Stimulated activated CD8-positive, alpha-beta memory T cell treated with anti-CD3 and anti-CD28 coated beads, Interleukin-15, amount 100 ng/mL, for 24 hours (primary cell): ENCODE measurements at regions not wholly inside any gene's neighbourhood (a gene's known extent, or its start where the extent isn't known, plus 50 kb on each side); places are given as distances from the start of the nearest gene placed in this dataset.
"Not testable (repeated sequence)": the region's sequence is repeated elsewhere in the genome, so short reads cannot be mapped to it uniquely, and the experiment has no call there.

Experiments used
- DNase-seq: peaks from one replicate; pipeline ENCODE4 v3.0.0-alpha.2; 2020; ENCODE audit warnings: low read depth

DNA sequence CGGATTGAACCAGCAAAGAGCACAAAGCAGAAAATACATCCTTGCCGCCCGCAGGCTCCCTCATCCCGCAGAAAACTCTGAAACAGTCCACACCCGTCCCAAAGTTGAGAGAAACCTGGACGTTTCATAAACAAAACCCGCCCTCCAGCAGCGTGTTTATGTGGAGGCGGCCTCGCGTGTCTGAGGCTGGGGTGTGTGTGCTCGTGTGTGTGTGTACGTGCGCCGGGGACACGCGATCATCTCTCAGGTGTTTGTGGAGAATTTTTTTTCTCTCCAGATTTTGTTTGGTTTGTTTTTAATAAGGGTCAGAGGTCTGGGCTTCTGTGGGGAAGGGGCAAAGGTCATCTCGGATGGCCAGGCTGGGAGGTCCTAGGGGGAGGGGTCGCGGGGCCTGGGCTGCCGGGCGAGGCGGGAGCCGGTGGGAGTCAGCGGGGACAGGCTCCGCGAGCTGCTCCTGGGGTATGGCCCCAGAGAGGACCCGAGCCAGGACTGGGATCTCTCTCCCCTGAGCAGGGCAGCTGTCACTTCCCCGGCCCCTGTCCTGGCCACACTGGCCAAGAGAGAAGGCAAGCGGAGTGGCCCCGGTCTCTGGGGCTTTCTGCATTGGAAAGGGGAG is 206.4 kb downstream of the C9orf50 start:
- DNase-seq = no peak

DNA sequence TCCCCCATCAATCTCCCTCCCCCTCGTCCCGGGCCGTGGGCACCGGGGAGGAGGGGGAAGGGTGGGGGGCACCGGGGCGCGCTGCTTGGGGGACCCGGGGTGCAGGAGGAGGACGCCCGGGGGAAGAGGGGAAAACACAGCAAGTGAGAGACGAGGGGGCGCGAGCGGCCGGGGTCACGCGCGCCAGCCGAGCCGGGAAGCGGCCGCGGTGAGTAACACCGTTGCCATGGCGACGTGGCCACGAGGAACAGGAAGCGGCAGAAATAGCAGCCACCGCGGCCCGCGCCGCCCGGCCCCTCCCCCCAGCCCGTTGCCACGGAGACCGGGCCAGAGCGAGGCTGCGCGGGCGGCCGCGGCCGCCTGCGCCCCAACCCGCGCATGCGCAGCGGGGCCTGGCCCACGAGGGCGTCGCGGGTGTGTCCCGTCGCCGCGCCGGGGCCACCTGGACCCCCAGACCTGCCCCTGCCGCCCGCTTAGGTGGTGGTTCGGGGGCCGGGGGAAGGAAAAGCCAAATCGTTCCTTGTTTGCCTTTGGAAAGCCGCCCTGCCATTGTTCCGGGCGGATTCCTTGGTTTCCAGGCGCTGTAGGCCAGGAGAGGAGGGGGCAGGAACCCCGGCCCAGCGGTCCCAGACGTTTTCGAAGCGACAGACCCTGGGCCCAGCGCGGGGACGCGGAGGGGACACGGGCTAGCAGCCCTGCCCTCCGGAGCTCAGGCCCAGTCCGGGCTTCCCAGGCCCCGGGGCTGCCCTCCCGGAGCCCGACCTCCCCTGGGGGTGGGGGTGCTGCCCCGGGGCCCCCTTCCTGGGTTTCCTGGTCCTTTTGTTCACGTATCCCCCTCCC is 207.1 kb downstream of the C9orf50 start:
- DNase-seq = peak; percentile 100

GRCh38 chr9:129412814-129413536 is 207.9 kb downstream of the C9orf50 start:
- DNase-seq = no peak

DNA sequence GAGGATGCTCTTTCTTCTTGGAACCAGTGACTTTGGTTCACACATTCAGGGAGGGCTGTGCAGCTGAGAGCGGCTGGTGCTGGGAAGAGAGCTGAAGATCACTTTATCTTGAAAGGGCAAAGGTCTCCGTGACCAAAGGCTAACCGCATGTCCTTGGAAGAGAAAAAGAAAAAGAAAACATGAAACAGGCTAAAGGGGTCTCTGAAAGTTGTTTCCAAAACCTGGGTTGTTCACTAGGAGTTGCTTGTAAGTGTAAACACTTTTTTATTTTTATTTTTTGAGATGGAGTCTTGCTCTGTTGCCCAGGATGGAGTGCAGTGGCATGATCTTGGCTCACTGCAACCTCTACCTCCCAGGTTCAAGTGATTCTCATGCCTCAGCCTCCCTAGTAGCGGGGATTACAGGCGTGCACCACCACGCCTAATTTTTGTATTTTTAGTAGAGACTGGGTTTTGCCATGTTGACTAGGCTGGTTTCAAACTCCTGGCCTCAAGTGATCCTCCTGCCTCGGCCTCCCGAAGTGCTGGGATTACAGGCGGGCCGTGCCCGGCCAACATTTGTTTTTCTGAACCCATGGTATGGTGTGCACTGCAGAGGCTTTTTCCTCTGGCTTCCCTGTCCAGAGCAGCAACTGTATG is 208.6 kb downstream of the C9orf50 start:
- not testable (repeated sequence) for DNase-seq

GRCh38 chr9:129411501-129412175 is 209.3 kb downstream of the C9orf50 start:
- no peak for DNase-seq

GRCh38 chr9:129410226-129410625 is 210.7 kb downstream of the C9orf50 start:
- DNase-seq = no peak

DNA sequence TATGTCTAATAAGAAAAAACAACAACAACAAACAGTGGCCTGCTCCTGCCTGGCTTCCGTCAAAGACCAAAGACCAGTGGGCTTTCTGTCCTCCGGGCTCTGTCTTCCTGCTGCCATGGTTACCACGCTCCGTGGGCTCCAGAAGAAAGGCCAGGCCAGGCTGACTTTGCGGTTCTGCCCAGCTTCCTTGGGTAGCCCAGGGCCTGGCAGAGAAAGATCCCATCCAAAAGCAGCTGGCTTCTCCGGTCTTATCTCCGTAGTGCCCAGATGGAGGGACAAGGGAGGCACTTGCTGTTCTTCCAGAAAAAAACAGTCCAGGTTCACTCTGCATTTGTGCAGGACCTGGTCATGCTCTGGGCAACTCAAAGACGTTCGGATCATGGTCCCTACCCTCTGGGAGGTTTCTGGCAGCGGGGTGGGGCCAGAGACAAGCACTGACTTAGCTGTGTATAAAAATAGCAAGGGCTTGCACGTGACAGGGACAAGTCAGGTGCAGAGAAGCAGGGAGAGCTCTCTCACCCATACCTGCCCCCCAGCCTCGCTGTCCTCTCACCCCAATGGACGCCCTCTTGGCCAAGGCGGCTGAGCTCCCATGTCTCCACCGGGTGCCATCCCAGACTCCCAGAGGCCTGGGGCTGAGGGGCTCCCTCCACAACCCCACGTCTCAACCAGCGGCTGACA is 212.2 kb downstream of the C9orf50 start:
- no peak for DNase-seq

- DNase-seq = no peak
Observed at GRCh38 chr9:129407905-129408452, 212.9 kb downstream of the C9orf50 start.

- DNase-seq = no peak
Observed at GRCh38 chr9:129406278-129407225, 214.3 kb downstream of the C9orf50 start.

DNA sequence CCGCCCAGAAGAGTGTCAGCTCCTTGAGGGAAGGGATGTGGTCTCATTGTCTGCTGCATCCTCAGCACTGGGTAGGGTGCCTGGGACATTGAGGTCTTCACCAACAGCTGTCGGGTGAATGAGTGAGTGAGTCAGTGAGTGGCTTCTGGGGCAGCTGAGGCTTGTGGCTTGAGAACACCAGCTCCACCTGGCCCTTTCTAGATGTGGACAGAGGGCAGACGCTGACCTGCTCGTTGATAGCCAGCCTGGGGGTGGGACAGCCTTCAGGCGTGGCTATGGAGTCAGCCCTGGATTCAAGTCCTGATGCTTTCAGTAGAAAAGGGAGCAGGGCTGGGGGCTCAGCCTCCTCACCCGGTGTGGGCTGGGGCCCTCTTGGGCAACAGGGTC is 215.1 kb downstream of the C9orf50 start:
- DNase-seq = no peak

DNA sequence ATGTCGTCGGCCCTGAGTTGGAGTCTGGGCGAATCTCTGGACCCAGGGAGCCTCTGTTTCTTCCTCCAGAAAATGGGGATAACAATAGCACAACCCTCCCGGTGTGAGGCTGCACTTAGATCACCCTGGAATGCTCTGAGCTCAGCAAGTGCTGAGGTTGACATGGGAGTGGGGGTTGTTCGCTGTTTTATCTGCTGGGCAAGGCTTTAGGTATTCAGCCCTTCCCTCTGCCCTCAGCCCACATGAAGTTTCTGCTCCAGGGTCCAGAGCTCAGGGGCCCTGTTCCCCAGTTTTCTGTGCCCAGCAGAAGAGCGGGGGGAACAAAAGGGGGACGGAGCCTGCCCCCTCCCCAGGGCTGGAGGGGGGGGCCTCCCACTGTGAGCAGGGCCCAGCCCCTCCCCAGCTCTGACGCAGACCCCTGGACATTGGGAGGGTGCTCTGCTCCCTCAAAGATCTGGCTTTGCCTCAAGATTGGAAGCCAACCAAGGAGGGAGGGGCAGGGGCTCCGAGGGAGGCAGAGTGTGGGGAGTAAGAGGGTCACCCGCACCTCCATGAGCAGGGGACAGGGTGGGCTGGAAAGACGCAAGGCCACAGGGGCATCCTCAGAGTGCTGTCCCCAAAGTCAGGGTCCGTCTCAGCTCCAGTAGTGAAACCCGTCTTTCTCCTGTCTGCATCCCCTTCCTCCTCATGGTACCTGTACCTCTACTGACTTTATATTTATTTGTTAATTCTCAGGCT is 215.6 kb downstream of the C9orf50 start:
- DNase-seq = no peak

GRCh38 chr9:129404621-129405020 is 216.3 kb downstream of the C9orf50 start:
- no peak for DNase-seq

- DNase-seq = no peak
Observed at GRCh38 chr9:129403779-129404620, 216.9 kb downstream of the C9orf50 start.

DNA sequence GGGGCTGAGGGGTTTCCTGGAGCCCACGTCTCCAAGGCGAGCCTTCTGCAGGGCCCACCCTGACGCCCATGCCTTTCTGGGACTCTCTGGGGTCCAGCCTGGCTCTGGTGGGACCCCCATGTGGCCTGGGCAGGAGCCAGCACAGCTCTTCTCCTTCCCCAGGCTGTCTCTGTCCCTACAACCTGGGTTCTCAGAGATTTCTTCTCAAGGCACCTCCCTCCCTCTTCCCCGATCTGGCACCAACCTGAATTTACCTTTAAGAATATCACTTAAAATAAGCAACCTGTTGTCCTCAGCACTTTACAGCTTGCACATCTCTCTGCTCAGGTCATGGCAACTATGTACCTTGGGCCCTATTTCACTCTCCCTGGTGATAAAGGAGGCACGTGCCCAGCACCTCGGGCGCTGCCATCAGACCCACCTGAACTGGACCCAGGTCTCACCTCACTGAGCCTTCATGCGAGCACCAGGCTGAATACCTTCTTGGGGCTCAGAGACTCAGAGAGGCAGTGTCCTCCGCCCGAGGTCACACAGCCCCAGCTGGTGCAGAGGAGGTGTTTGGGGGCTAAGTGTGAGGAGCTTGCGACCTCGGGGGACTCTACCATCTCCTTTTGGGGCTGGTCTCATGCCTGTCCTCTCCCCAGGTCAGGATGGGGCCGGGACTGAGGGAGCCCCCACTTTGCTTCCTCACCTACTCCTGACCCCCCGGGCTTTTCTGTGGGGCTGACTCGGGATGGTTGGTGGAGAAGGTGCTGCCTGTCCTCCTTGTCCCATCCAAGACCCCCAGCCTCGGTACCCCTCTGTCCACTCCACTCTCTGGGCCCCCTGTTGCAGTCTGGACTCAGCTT is 217.7 kb downstream of the C9orf50 start:
- no peak for DNase-seq

GRCh38 chr9:129402371-129402739 is 218.5 kb downstream of the C9orf50 start:
- DNase-seq = no peak

- no peak for DNase-seq
Observed at GRCh38 chr9:129401623-129402370, 219.1 kb downstream of the C9orf50 start.
